ENCODE measurements at regions not wholly inside any gene's neighbourhood (a gene's known extent, or its start where the extent isn't known, plus 50 kb on each side); places are given as distances from the start of the nearest gene placed in this dataset.

GRCh38 chr7:17108049-17108584, 190.3 kb upstream of the AHR start:
- TF ChIP-seq CTCF (IDR thresholded peaks at IDR 0.05) (no peak), POLR2A (IDR thresholded peaks at IDR 0.05) (no peak)
